LNCAP (cell line): ENCODE measurements at regions not wholly inside any gene's neighbourhood (a gene's known extent, or its start where the extent isn't known, plus 50 kb on each side); places are given as distances from the start of the nearest gene placed in this dataset.

Source experiments
- CTCF ChIP-seq: fragments of 450-650 bp; IDR thresholded peaks from 2 replicates; pipeline ENCODE4 v1.5.1; 2017; ENCODE audit warnings: mild to moderate bottlenecking

- TF ChIP-seq CTCF, result no peak
Observed at GRCh38 chr4:165548702-165549101, 169.9 kb downstream of the CPE start.

GRCh38 chr4:165553221-165553810 is 174.5 kb downstream of the CPE start:
- no peak for TF ChIP-seq CTCF

- TF ChIP-seq CTCF, result no peak
Observed at GRCh38 chr4:165555302-165555701, 176.5 kb downstream of the CPE start.

- no peak for TF ChIP-seq CTCF
Observed at GRCh38 chr4:165556383-165556782, 177.6 kb downstream of the CPE start.

- TF ChIP-seq CTCF, result no peak
Observed at GRCh38 chr4:165560941-165561340, 182.1 kb downstream of the CPE start.

GRCh38 chr4:165563851-165564250 is 185.0 kb downstream of the CPE start:
- TF ChIP-seq CTCF, result no peak

GRCh38 chr4:165569031-165569430 is 190.2 kb downstream of the CPE start:
- TF ChIP-seq CTCF, result no peak

- TF ChIP-seq CTCF, result no peak
Observed at GRCh38 chr4:165580351-165580905, 201.6 kb downstream of the CPE start.
